Activated B cell treated with CpG ODN at 0.5 μM for 24 hours (primary cell): ENCODE measurements at regions not wholly inside any gene's neighbourhood (a gene's known extent, or its start where the extent isn't known, plus 50 kb on each side); places are given as distances from the start of the nearest gene placed in this dataset.

Experiments used
- ATAC-seq: fragments of 200-7000 bp; cut with Tn5 transposase; one replicate; pipeline ENCODE4 v1.10.0; 2021; ENCODE audit warnings: low read depth, mild to moderate bottlenecking, moderate library complexity
- CTCF ChIA-PET: fragments of 350-600 bp; sonication (Branson Sonifier 250); formaldehyde crosslinking; loops from one replicate; lab custom pipeline; 2021; ENCODE audit warnings: antibody characterized with exemption; lab: Charles Lee
- POLR2A ChIA-PET: fragments of 350-600 bp; sonication (Branson Sonifier 250); formaldehyde crosslinking; loops from one replicate; lab custom pipeline; 2021; ENCODE audit warnings: antibody characterized with exemption; lab: Charles Lee
- DNase-seq: peaks from one replicate; pipeline ENCODE4 v3.0.0; 2022
- H3K27ac Mint-ChIP-seq: one replicate; pipeline ENCODE4 v1.8.0; 2020; ENCODE audit warnings: mixed read lengths
- H3K27me3 Mint-ChIP-seq: one replicate; pipeline ENCODE4 v1.8.0; 2021; ENCODE audit warnings: mixed read lengths
- H3K36me3 Mint-ChIP-seq: one replicate; pipeline ENCODE4 v1.8.0; 2021; ENCODE audit warnings: low read depth, mixed read lengths
- H3K4me1 Mint-ChIP-seq: one replicate; pipeline ENCODE4 v1.8.0; 2021; ENCODE audit warnings: mixed read lengths
- H3K4me3 Mint-ChIP-seq: one replicate; pipeline ENCODE4 v1.8.0; 2020; ENCODE audit warnings: mild to moderate bottlenecking, mixed read lengths
- H3K9me3 Mint-ChIP-seq: one replicate; pipeline ENCODE4 v1.8.0; 2020; ENCODE audit warnings: mixed read lengths
- CTCF ChIP-seq: fragments of 200-600 bp; IDR thresholded peaks from one replicate; pipeline ENCODE4 v1.8.0; 2022; ENCODE audit warnings: antibody characterized with exemption, mild to moderate bottlenecking
- intact Hi-C: fragments of 100-400 bp; cut with micrococcal nuclease; formaldehyde crosslinking; loops from one replicate; pipeline ENCODE4 v1.15.1; 2024

DNA sequence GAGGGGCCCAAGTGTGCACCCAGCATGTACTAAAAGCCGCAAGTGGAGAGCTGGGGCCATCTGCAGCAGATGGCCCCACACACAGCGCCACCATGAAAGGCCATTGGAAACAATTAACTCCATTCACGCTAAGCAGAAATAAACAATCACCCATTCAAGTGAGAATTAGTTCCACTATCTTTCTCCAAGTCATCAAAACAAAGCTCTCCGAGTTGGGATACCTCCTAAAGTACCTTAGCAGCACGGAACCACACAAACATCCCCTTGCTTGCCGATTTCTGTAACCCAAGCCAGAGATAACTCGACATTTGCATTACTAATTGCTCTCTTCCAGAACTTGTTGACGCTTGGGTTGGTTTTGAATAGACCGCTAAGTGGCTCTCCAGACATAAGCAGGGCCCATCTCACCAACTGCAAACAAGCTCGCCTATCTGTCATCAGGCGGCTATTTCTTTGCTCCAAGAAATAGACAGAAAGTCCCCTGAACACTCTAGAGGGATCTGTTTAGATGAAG is 840.6 kb upstream of the SALL3 start:
- CTCF ChIA-PET = no interaction called here
- Mint-ChIP-seq H3K36me3 (no peaks in the 10 kb centered on the region), H3K4me1 (no peaks in the 10 kb centered on the region), H3K27ac (no peak overlapping the region), H3K4me3 (no peak overlapping the region), H3K27me3 (no peaks in the 10 kb centered on the region), H3K9me3 (no peaks in the 10 kb centered on the region)
- ATAC-seq = no peak
- POLR2A ChIA-PET = no interaction called here
- intact Hi-C loops = no loop called here
- DNase-seq = no peak
- TF ChIP-seq CTCF = no peak

- Mint-ChIP-seq H3K27ac (no peak overlapping the region), H3K27me3 (no peaks in the 10 kb centered on the region), H3K4me1 (no peaks in the 10 kb centered on the region), H3K9me3 (no peaks in the 10 kb centered on the region), H3K36me3 (no peaks in the 10 kb centered on the region), H3K4me3 (no peak overlapping the region)
- ATAC-seq (no peak), DNase-seq (no peak)
- CTCF ChIA-PET = no interaction called here
- intact Hi-C loops = no loop called here
- POLR2A ChIA-PET = no interaction called here
- TF ChIP-seq CTCF = no peak
These were observed 839.3 kb upstream of the SALL3 start for GRCh38 chr18:78140294-78140693.

- ChIA-PET CTCF (no interaction called here), POLR2A (no interaction called here)
- intact Hi-C loops = no loop called here
- Mint-ChIP-seq H3K36me3 (no peaks in the 10 kb centered on the region), H3K4me1 (no peaks in the 10 kb centered on the region), H3K27ac (no peak overlapping the region), H3K27me3 (no peaks in the 10 kb centered on the region), H3K9me3 (no peaks in the 10 kb centered on the region), H3K4me3 (no peak overlapping the region)
- no peak for DNase-seq
- no peak for TF ChIP-seq CTCF
- no peak for ATAC-seq
These were observed 834.9 kb upstream of the SALL3 start for GRCh38 chr18:78144669-78145068.

DNA sequence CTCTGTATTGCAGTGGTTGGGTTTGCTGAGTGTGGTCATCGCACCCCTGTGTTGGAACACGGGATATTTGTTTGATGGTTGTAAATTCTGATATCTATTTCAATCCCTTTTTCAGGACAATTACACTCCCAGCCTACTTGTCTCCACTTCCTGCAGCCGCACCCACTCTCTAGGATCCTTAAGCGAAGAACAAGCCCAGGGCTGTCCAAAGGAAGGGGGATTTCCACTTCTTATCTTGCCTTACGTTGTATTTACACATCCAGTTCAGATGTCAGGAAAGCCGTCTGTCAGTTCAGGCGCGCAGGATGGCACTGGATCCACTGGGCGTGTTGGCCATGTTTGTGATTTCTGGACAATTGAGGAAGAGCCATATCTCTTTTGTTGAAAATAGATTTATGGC is 834.5 kb upstream of the SALL3 start:
- DNase-seq = no peak
- Mint-ChIP-seq H3K27ac (no peak overlapping the region), H3K27me3 (no peaks in the 10 kb centered on the region), H3K4me1 (no peaks in the 10 kb centered on the region), H3K36me3 (no peaks in the 10 kb centered on the region), H3K9me3 (peaks cover under 1% of the 10 kb centered on the region), H3K4me3 (no peak overlapping the region)
- intact Hi-C loops = no loop called here
- CTCF ChIA-PET = no interaction called here
- ATAC-seq = no peak
- POLR2A ChIA-PET = no interaction called here
- TF ChIP-seq CTCF = no peak

DNA sequence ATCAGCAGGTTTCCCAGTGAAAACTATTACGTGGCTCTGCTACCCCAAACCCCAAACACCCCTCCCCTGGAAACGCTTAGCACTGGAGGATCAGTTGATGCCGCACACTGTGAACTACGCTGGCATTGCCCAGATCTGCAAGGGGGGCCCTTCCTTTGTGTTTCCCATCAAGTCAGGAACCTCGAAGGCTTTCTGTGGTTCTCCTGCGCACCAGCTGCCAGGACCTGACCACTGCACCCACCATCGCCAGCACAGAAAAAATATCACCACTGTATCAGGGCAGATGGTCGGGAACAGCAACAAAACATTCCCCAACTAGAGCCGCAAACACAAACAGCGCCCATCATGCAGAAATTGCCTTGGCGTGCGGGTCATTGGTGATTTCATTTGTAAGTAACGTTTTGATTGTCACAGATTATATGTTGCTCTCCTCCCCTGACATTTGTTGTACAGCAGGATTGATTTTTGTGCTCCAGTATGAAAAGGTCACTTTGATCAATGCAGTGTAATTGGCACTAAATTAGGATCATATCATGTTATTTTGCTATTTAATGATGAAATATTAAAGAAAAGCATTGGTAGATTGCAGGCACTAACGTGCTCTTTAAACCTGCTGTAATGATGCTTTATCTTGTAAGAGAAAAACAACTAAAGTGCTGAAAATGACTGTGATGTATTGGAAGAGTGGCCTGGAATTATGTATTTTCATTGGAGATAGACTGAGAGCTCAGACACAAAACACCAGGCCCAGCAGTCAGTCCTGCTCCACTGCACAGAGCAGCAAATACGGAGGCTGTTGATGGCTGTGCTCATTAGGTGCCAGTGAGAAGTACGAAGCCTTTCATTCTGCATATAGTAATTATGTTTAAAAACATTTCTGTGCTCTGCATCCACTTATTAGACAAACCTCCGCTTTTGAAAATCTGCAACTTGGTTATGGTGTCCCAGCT is 833.2 kb upstream of the SALL3 start:
- H3K36me3 Mint-ChIP-seq = no peaks in the 10 kb centered on the region
- POLR2A ChIA-PET = no interaction called here
- DNase-seq = no peak
- TF ChIP-seq CTCF = no peak
- no peaks in the 10 kb centered on the region for H3K27me3 Mint-ChIP-seq
- no peaks in the 10 kb centered on the region for H3K4me1 Mint-ChIP-seq
- CTCF ChIA-PET = no interaction called here
- peaks cover 4% of the 10 kb centered on the region for H3K9me3 Mint-ChIP-seq
- no peak overlapping the region for H3K27ac Mint-ChIP-seq
- intact Hi-C loops = no loop called here
- no peak for ATAC-seq
- H3K4me3 Mint-ChIP-seq = no peak overlapping the region
